D721Med (cell line): ENCODE measurements at regions not wholly inside any gene's neighbourhood (a gene's known extent, or its start where the extent isn't known, plus 50 kb on each side); places are given as distances from the start of the nearest gene placed in this dataset.

Experiments
- DNase-seq: peaks from one replicate; pipeline ENCODE4 v3.0.0; 2011; ENCODE audit warnings: low spot score; ENCODE audit not compliant: insufficient read length
- FAIRE-seq: peaks from 2 replicates; lab custom pipeline; 2011; peaks lifted over from hg19 to GRCh38; lab: Jason Lieb, UNC
- TF ChIP-seq, protein P1 (sequence below): IDR thresholded peaks from 2 replicates; pipeline ENCODE4 v1.5.1; 2012; ENCODE audit warnings: mild to moderate bottlenecking, control low read depth; ENCODE audit not compliant: insufficient read depth; ENCODE audit errors: missing control alignments

DNA sequence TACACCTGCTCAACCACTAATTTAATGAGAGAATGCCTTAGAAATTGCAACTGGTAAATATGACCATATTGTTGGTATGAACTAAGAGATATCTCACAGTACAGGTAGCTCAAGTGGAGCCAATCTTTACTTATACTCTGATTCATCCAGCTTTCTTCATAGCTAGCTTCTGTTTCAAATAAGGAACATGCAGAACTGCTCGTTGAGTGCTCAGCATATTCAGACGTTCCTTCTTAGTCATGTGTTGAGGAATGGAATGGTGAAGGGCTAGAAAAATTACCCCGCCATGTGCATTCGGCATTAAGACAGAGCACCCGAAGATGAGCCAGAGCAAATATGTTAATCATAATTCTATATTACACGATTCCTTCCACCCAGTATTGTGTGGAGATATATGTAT lies 144.0 kb upstream of the VRK2 start:
- FAIRE-seq = no peak
- TF ChIP-seq, protein P1, sequence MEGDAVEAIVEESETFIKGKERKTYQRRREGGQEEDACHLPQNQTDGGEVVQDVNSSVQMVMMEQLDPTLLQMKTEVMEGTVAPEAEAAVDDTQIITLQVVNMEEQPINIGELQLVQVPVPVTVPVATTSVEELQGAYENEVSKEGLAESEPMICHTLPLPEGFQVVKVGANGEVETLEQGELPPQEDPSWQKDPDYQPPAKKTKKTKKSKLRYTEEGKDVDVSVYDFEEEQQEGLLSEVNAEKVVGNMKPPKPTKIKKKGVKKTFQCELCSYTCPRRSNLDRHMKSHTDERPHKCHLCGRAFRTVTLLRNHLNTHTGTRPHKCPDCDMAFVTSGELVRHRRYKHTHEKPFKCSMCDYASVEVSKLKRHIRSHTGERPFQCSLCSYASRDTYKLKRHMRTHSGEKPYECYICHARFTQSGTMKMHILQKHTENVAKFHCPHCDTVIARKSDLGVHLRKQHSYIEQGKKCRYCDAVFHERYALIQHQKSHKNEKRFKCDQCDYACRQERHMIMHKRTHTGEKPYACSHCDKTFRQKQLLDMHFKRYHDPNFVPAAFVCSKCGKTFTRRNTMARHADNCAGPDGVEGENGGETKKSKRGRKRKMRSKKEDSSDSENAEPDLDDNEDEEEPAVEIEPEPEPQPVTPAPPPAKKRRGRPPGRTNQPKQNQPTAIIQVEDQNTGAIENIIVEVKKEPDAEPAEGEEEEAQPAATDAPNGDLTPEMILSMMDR = no peak
- no peak for DNase-seq

- TF ChIP-seq, protein P1 = peak; percentile 93
- FAIRE-seq (peak; percentile 63), DNase-seq (peak; percentile 18)
Observed at GRCh38 chr2:57906152-57906732, 140.4 kb upstream of the VRK2 start.

- DNase-seq = no peak
- no peak for FAIRE-seq
- TF ChIP-seq, protein P1 = no peak
Observed at GRCh38 chr2:57907411-57907810, 139.2 kb upstream of the VRK2 start.

DNA sequence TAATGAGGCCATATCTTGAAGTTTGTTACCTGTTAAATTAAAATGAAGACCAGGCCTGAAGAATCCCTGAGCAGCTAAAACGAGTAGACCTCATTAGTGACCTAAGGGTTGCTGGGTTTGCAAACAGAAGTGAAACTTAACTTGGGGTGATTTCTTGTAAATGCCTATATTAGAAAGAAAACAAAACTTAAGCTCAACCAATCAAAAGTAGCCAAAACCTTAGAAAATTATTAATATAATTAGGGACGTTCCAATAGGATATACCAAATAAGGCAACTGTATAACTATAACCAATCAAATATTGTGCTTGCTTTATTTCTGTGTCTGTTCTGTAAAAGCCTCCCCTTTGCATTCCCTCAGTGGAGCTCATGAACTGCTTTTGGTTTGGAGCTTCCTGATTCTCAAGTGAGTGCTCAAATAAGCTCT lies 137.9 kb upstream of the VRK2 start:
- DNase-seq = no peak
- TF ChIP-seq, protein P1 = no peak
- FAIRE-seq = no peak

DNA sequence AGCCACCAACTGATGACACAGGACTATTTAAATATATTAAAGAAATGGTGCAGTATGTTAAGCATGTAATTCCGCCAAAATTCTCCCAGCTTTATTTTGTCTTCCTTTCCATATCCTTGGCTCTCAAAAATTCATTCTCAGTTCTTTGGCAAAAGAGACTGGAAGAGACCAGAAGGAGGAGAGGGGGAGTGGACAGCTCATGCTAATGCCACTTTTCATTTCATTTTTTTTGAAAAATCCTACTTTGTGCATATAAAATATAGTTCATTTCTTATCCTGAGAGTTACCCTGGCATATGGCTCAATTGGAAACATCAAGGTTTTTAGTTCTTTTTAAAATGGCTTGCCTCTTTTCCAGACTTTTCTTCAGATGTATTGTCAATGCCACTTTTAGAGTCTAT lies 128.5 kb upstream of the VRK2 start:
- TF ChIP-seq, protein P1 = no peak
- DNase-seq (no peak), FAIRE-seq (no peak)

GRCh38 chr2:57920342-57920939 lies 126.2 kb upstream of the VRK2 start:
- TF ChIP-seq, protein P1 = no peak
- DNase-seq (no peak), FAIRE-seq (no peak)

- TF ChIP-seq, protein P1 = no peak
- no peak for DNase-seq
- FAIRE-seq = no peak
Observed at GRCh38 chr2:57934659-57935058, 111.9 kb upstream of the VRK2 start.
